ENCODE measurements at regions not wholly inside any gene's neighbourhood (a gene's known extent, or its start where the extent isn't known, plus 50 kb on each side); places are given as distances from the start of the nearest gene placed in this dataset.
"Not testable (repeated sequence)": the region's sequence is repeated elsewhere in the genome, so short reads cannot be mapped to it uniquely, and the experiment has no call there.

- intact Hi-C loops (cut with DNase I), result no loop called here
- DNase-seq (ENCODE audit: low spot score), result peak; percentile 69
- peak; percentile 15 for ATAC-seq
Measured at GRCh38 chr18:961644-962355, 57.1 kb downstream of the ADCYAP1 start.

- intact Hi-C loops (cut with DNase I), result no loop called here
- ATAC-seq, result no peak
Measured at GRCh38 chr18:963276-963675, 58.6 kb downstream of the ADCYAP1 start.

GRCh38 chr18:965921-966758 lies 61.5 kb downstream of the ADCYAP1 start:
- no peak for DNase-seq (ENCODE audit: low spot score)
- intact Hi-C loops (cut with DNase I), result no loop called here

More at GRCh38 chr18:963276-963675, 58.6 kb downstream of the ADCYAP1 start:
- no peak for DNase-seq (ENCODE audit: low spot score)

GRCh38 chr18:966759-967576 lies 62.3 kb downstream of the ADCYAP1 start:
- peak; percentile 39 for ATAC-seq
- intact Hi-C loops (cut with DNase I), result no loop called here
- DNase-seq (ENCODE audit: low spot score), result no peak

More at GRCh38 chr18:965921-966758, 61.5 kb downstream of the ADCYAP1 start:
- no peak for ATAC-seq

GRCh38 chr18:968910-969309 lies 64.2 kb downstream of the ADCYAP1 start:
- intact Hi-C loops (cut with DNase I); ATAC-seq; DNase-seq (ENCODE audit: low spot score): not testable (repeated sequence)

DNA sequence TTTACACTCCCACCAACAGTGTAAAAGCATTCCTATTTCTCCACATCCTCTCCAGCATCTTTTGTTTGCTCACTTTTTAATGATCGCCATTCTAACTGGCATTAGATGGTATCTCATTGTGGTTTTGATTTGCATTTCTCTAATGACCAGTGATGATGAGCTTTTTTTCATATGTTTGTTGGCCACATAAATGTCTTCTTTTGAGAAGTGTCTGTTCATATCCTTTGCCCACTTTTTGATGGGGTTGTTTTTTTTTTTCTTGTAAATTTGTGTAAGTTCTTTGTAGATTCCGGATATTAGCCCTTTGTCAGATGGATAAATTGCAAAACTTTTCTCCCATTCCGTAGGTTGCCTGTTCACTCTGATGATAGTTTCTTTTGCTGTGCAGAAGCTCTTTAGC lies 64.6 kb downstream of the ADCYAP1 start:
- DNase-seq (ENCODE audit: low spot score); intact Hi-C loops (cut with DNase I); ATAC-seq: not testable (repeated sequence)

DNA sequence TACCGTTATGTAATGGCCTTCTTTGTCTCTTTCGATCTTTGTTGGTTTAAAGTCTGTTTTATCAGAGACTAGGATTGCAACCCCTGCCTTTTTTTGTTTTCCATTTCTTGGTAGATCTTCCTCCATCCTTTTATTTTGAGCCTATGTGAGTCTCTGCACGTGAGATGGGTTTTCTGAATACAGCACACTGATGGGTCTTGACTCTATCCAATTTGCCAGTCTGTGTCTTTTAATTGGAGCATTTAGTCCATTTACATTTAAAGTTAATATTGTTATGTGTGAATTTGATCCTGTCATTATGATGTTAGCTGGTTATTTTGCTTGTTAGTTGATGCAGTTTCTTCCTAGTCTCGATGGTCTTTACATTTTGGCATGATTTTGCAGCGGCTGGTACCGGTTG lies 69.9 kb downstream of the ADCYAP1 start:
- intact Hi-C loops (cut with DNase I); ATAC-seq; DNase-seq (ENCODE audit: low spot score): not testable (repeated sequence)

DNA sequence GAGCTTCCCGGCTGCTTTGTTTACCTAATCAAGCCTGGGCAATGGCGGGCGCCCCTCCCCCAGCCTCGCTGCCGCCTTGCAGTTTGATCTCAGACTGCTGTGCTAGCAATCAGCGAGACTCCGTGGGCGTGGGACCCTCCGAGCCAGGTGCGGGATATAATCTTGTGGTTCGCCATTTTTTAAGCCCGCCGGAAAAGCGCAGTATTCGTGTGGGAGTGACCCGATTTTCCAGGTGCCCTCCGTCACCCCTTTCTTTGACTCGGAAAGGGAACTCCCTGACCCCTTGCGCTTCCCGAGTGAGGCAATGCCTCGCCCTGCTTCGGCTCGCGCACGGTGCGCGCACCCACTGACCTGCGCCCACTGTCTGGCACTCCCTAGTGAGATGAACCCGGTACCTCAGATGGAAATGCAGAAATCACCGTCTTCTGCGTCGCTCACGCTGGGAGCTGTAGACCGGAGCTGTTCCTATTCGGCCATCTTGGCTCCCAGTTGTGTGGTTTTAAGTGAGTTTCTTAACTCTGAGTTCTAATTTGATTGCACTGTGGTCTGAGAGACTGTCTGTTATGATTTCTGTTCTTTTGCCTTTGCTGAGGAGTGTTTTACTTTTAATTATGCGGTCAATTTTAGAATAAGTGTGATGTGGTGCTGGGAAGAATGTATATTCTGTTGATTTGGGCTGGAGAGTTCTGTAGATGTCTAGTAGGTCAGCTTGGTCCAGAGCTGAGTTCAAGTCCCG lies 71.9 kb downstream of the ADCYAP1 start:
- intact Hi-C loops (cut with DNase I); DNase-seq (ENCODE audit: low spot score); ATAC-seq: not testable (repeated sequence)

DNA sequence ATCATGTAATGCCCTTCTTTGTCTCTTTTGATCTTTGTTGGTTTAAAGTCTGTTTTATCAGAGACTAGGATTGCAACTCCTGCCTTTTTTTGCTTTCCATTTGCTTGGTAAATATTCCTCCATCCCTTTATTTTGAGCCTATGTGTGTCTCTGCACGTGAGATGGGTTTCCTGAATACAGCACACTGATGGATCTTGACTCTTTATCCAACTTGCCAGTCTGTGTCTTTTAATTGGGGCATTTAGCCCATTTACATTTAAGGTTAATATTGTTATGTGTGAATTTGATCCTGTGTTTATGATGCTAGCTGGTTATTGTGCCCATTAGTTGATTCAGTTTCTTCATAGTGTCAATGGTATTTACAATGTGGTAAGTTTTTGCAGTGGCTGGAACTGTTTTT lies 72.7 kb downstream of the ADCYAP1 start:
- ATAC-seq; DNase-seq (ENCODE audit: low spot score); intact Hi-C loops (cut with DNase I): not testable (repeated sequence)

DNA sequence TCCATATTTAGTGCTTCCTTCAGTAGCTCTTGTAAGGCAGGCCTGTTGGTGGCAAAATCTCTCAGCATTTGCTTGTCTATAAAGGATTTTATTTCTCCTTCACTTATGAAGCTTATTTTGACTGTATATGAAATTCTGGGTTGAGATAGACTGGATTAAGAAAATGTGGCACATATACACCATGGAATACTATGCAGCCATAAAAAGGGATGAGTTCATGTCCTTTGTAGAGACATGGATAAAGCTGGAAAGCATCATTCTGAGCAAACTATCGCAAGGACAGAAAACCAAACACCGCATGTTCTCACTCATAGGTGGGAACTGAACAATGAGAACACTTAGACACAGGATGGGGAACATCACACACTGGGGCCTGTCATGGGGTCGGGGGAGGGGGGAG lies 73.1 kb downstream of the ADCYAP1 start:
- intact Hi-C loops (cut with DNase I); ATAC-seq: not testable (repeated sequence)

GRCh38 chr18:980586-980985 lies 75.9 kb downstream of the ADCYAP1 start:
- intact Hi-C loops (cut with DNase I), result no loop called here
- no peak for ATAC-seq
- no peak for DNase-seq (ENCODE audit: low spot score)

More for the DNA sequence above, 73.1 kb downstream of the ADCYAP1 start:
- DNase-seq (ENCODE audit: low spot score), result not testable (repeated sequence)

GRCh38 chr18:984004-984403 lies 79.3 kb downstream of the ADCYAP1 start:
- ATAC-seq (no peak), DNase-seq (ENCODE audit: low spot score) (no peak)
- intact Hi-C loops (cut with DNase I), result no loop called here

DNA sequence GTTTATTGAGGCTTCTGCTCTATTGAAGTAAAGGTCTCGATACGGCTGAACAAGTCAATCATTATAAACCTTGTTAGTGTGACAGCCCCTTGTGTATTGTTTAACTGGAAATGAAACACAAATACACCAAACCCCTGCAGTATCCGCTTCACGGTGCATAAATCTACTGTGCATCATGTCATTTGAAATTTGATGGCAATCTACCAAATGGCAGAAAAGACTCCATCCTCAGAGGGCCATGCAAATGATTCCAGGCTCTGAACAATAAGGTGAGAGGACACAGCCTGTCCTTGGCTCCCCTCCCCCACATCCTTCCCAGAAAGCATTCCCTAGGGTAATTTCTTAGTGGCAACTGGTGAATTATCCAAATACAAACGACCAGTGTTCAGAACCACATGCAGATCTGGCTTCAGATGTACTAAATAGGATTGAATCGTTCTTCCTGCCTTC lies 80.6 kb downstream of the ADCYAP1 start:
- intact Hi-C loops (cut with DNase I), result no loop called here
- ATAC-seq (peak; percentile 13), DNase-seq (ENCODE audit: low spot score) (no peak)

DNA sequence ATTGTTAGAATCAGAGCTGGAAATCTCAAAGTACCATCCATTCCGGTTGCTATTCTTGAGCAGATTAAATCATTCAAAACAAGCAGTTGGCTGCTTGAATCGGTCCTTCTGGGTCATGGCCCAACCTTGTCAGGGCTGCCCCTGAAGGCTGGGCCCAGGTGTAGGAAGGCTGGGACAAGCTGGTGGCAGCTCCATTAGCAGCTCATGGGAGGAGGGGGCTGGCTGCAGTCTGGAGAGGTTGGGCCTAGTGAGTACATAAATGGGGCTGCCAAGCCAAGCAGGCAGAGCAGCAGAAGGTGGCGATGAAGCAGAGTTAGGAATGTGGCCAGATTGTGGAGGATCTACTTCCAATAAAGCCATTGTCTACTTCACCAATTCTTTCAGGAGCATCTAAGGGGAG lies 81.4 kb downstream of the ADCYAP1 start:
- intact Hi-C loops (cut with DNase I), result no loop called here
- DNase-seq (ENCODE audit: low spot score) (no peak), ATAC-seq (no peak)

DNA sequence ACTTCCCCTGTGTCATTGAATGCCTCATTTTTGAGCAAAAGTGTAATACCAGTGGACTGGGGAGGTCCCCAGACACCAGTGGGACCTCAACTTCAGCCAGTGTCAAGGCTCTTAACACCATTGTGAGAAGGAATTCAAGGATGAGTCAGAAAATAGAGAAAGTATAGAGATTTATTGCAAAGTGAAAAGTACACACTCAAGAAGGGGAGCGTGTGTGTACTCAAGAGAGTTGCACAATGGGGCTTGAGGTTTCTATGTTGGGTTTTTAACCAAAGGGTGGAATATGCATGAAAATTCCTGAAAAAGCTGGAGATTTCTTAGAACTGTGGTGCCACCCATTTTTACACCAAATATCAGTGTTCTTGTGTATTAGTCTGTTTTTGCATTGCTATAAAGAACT lies 81.9 kb downstream of the ADCYAP1 start:
- ATAC-seq (no peak), DNase-seq (ENCODE audit: low spot score) (no peak)
- intact Hi-C loops (cut with DNase I), result no loop called here

- ATAC-seq, result no peak
- intact Hi-C loops (cut with DNase I), result no loop called here
- DNase-seq (ENCODE audit: low spot score), result no peak
Measured at GRCh38 chr18:987325-988186, 82.9 kb downstream of the ADCYAP1 start.

- no peak for DNase-seq (ENCODE audit: low spot score)
- intact Hi-C loops (cut with DNase I), result no loop called here
- no peak for ATAC-seq
Measured at GRCh38 chr18:989425-989824, 84.8 kb downstream of the ADCYAP1 start.

GRCh38 chr18:990197-990596 lies 85.5 kb downstream of the ADCYAP1 start:
- DNase-seq (ENCODE audit: low spot score) (no peak), ATAC-seq (no peak)
- intact Hi-C loops (cut with DNase I), result no loop called here
